ENCODE measurements at regions not wholly inside any gene's neighbourhood (a gene's known extent, or its start where the extent isn't known, plus 50 kb on each side); places are given as distances from the start of the nearest gene placed in this dataset.

DNA sequence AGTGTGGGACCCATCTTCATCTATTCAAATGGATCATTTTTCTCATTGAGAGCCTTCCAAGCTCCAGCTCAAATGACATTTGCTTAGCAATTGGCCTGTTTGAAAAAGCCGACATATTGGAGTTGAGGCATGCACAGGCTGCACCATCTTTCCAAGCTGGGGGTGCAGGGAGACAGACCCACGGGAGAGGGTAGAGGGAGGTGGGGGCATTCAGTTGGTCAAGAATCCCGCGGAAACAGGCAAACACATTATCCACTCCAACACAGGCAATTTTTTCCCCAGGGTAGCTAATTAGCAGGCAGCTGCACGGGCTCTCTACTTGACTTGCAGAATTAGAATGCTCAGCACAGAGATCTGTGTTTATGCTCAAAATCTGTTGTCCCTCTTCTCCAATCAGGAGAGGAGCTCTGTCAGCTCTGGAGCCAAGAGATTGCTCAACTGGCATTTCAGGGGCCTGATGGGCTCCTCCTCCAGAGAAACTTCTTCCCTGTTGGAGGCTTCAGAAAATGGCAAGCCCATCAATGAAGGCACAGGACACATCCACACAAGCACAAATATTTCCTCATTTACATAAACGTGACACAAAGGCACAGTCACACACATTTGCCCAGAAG is 267.8 kb downstream of the FOXD2 start:
- TF ChIP-seq, protein P1, sequence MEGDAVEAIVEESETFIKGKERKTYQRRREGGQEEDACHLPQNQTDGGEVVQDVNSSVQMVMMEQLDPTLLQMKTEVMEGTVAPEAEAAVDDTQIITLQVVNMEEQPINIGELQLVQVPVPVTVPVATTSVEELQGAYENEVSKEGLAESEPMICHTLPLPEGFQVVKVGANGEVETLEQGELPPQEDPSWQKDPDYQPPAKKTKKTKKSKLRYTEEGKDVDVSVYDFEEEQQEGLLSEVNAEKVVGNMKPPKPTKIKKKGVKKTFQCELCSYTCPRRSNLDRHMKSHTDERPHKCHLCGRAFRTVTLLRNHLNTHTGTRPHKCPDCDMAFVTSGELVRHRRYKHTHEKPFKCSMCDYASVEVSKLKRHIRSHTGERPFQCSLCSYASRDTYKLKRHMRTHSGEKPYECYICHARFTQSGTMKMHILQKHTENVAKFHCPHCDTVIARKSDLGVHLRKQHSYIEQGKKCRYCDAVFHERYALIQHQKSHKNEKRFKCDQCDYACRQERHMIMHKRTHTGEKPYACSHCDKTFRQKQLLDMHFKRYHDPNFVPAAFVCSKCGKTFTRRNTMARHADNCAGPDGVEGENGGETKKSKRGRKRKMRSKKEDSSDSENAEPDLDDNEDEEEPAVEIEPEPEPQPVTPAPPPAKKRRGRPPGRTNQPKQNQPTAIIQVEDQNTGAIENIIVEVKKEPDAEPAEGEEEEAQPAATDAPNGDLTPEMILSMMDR (IDR thresholded peaks at IDR 0.05 in 4 of 5, conservative IDR thresholded peaks at IDR 0.05 in 1 of 5): no peak
- no peak for TF ChIP-seq POLR2A (IDR thresholded peaks at IDR 0.05)
